Loucy (cell line): ENCODE measurements at regions not wholly inside any gene's neighbourhood (a gene's known extent, or its start where the extent isn't known, plus 50 kb on each side); places are given as distances from the start of the nearest gene placed in this dataset.

Source experiments
- H2AFZ ChIP-seq: fragments of 200-600 bp; sonication (generic); 2 replicates; pipeline ENCODE4 v1.6.0; 2016; ENCODE audit warnings: antibody characterized with exemption, mild to moderate bottlenecking, low read length, moderate library complexity
- H3F3A ChIP-seq: fragments of 200-600 bp; 2 replicates; pipeline ENCODE4 v1.6.0; 2016; ENCODE audit warnings: antibody characterized with exemption, low read depth, mild to moderate bottlenecking
- H3K27me3 ChIP-seq: fragments of 200-600 bp; sonication (generic); 2 replicates; pipeline ENCODE4 v1.6.1; 2014; ENCODE audit warnings: low read length, mild to moderate bottlenecking; ENCODE audit not compliant: insufficient read depth, poor library complexity, severe bottlenecking
- H3K36me3 ChIP-seq: fragments of 200-600 bp; sonication (generic); 2 replicates; pipeline ENCODE4 v1.6.1; 2016; ENCODE audit warnings: low read length; ENCODE audit not compliant: insufficient read depth
- H3K4me1 ChIP-seq: fragments of 200-600 bp; sonication (generic); 2 replicates; pipeline ENCODE4 v1.5.1; 2014; ENCODE audit warnings: low read length, mild to moderate bottlenecking; ENCODE audit not compliant: insufficient read depth, poor library complexity, severe bottlenecking
- H3K4me2 ChIP-seq: fragments of 200-600 bp; sonication (generic); 2 replicates; pipeline ENCODE4 v1.6.0; 2014; ENCODE audit warnings: antibody characterized with exemption, low read length, low read depth, mild to moderate bottlenecking; ENCODE audit not compliant: poor library complexity, severe bottlenecking
- H3K4me3 ChIP-seq: fragments of 200-600 bp; sonication (generic); 2 replicates; pipeline ENCODE4 v1.5.1; 2014; ENCODE audit warnings: low read length, mild to moderate bottlenecking, mixed read lengths; ENCODE audit not compliant: poor library complexity, severe bottlenecking
- H3K79me2 ChIP-seq: fragments of 200-600 bp; sonication (generic); 2 replicates; pipeline ENCODE4 v1.6.1; 2014; ENCODE audit warnings: low read length; ENCODE audit not compliant: insufficient read depth
- H3K9ac ChIP-seq: fragments of 200-600 bp; sonication (generic); 2 replicates; pipeline ENCODE4 v1.6.0; 2014; ENCODE audit warnings: mild to moderate bottlenecking, low read depth, low read length, moderate library complexity; ENCODE audit not compliant: poor library complexity, severe bottlenecking
- H3K9me2 ChIP-seq: fragments of 200-600 bp; sonication (generic); replicated peaks from 2 replicates; pipeline ENCODE4 v1.6.1; 2016; ENCODE audit warnings: low read depth, low read length, mixed read lengths
- H3K9me3 ChIP-seq: fragments of 200-600 bp; sonication (generic); 2 replicates; pipeline ENCODE4 v1.6.1; 2014; ENCODE audit warnings: mild to moderate bottlenecking, antibody characterized with exemption, low read length, low read depth; ENCODE audit not compliant: insufficient read depth
- H4K20me1 ChIP-seq: fragments of 200-600 bp; sonication (generic); 2 replicates; pipeline ENCODE4 v1.6.0; 2014; ENCODE audit warnings: antibody characterized with exemption, low read length, mild to moderate bottlenecking; ENCODE audit not compliant: insufficient read depth, poor library complexity, severe bottlenecking
- CTCF ChIP-seq: fragments of 200-600 bp; sonication (generic); conservative IDR thresholded peaks from 2 replicates; pipeline ENCODE4 v1.5.1; 2014; ENCODE audit warnings: mild to moderate bottlenecking, antibody characterized with exemption, low read length
- EZH2phosphoT487 ChIP-seq: fragments of 200-600 bp; IDR thresholded peaks from 2 replicates; pipeline ENCODE4 v1.6.1; 2018; ENCODE audit warnings: antibody characterized with exemption, mild to moderate bottlenecking, moderate library complexity, borderline replicate concordance

GRCh38 chr14:58987591-58987990, 200.9 kb upstream of the DAAM1 start:
- H3K4me3 ChIP-seq: no peak overlapping the region
- H3K36me3 ChIP-seq: no peaks in the 10 kb centered on the region
- H4K20me1 ChIP-seq: no peaks in the 10 kb centered on the region
- no peaks in the 10 kb centered on the region for H3K9me3 ChIP-seq
- H3K9me2 ChIP-seq: no peaks in the 10 kb centered on the region
- TF ChIP-seq CTCF (no peak), EZH2phosphoT487 (no peak)
- H3K9ac ChIP-seq: no peak overlapping the region
- H3K79me2 ChIP-seq: no peaks in the 10 kb centered on the region
- no peaks in the 10 kb centered on the region for H3K4me1 ChIP-seq
- H2AFZ ChIP-seq: no peak overlapping the region
- H3K4me2 ChIP-seq: no peak overlapping the region
- no peaks in the 10 kb centered on the region for H3K27me3 ChIP-seq
- H3F3A ChIP-seq: no peaks in the 10 kb centered on the region

GRCh38 chr14:58992935-58993334, 195.5 kb upstream of the DAAM1 start:
- Histone ChIP-seq H3K4me3 (no peak overlapping the region), H3K9me3 (no peaks in the 10 kb centered on the region), H2AFZ (no peak overlapping the region), H3K27me3 (no peaks in the 10 kb centered on the region), H4K20me1 (no peaks in the 10 kb centered on the region), H3K4me2 (no peak overlapping the region), H3K9ac (no peak overlapping the region), H3F3A (no peaks in the 10 kb centered on the region), H3K9me2 (no peaks in the 10 kb centered on the region), H3K79me2 (no peaks in the 10 kb centered on the region), H3K4me1 (no peaks in the 10 kb centered on the region), H3K36me3 (no peaks in the 10 kb centered on the region)
- TF ChIP-seq CTCF (no peak), EZH2phosphoT487 (no peak)

GRCh38 chr14:58994130-58994529, 194.3 kb upstream of the DAAM1 start:
- no peaks in the 10 kb centered on the region for H3K4me1 ChIP-seq

More at GRCh38 chr14:58994130-58994529, 194.3 kb upstream of the DAAM1 start:
- Histone ChIP-seq H3K9ac (no peak overlapping the region), H4K20me1 (no peaks in the 10 kb centered on the region), H3K36me3 (no peaks in the 10 kb centered on the region), H3K27me3 (no peaks in the 10 kb centered on the region), H3K9me2 (no peaks in the 10 kb centered on the region), H3K4me2 (no peak overlapping the region), H3F3A (no peaks in the 10 kb centered on the region), H3K4me3 (no peak overlapping the region), H2AFZ (no peak overlapping the region), H3K9me3 (no peaks in the 10 kb centered on the region), H3K79me2 (no peaks in the 10 kb centered on the region)
- no peak for TF ChIP-seq EZH2phosphoT487
- TF ChIP-seq CTCF: no peak
